Type B pancreatic cell (in vitro differentiated cells): ENCODE measurements at regions not wholly inside any gene's neighbourhood (a gene's known extent, or its start where the extent isn't known, plus 50 kb on each side); places are given as distances from the start of the nearest gene placed in this dataset.

Experiments
- DNase-seq: peaks from one replicate; pipeline ENCODE4 v3.0.0; 2021; ENCODE audit warnings: mixed read lengths; ENCODE audit not compliant: unreplicated experiment; ENCODE audit errors: extremely low spot score
- H3K27ac Mint-ChIP-seq: 2 replicates; pipeline ENCODE4 v1.8.0; 2021; ENCODE audit warnings: mild to moderate bottlenecking, mixed read lengths
- H3K27me3 Mint-ChIP-seq: 2 replicates; pipeline ENCODE4 v1.8.0; 2021; ENCODE audit warnings: mixed read lengths
- H3K36me3 Mint-ChIP-seq: 2 replicates; pipeline ENCODE4 v1.8.0; 2021; ENCODE audit warnings: mixed read lengths
- H3K4me1 Mint-ChIP-seq: one replicate; pipeline ENCODE4 v1.8.0; 2021; ENCODE audit warnings: mixed read lengths; ENCODE audit not compliant: unreplicated experiment
- H3K4me3 Mint-ChIP-seq: 2 replicates; pipeline ENCODE4 v1.8.0; 2021; ENCODE audit warnings: mild to moderate bottlenecking, mixed read lengths
- H3K9me3 Mint-ChIP-seq: 2 replicates; pipeline ENCODE4 v1.8.0; 2021; ENCODE audit warnings: mixed read lengths
- CTCF ChIP-seq: fragments of 200-600 bp; sonication (generic); conservative IDR thresholded peaks from 2 replicates; pipeline ENCODE4 v1.5.0; 2021; ENCODE audit warnings: antibody characterized with exemption, mild to moderate bottlenecking

GRCh38 chr1:5485968-5486696 is 506.1 kb downstream of the NPHP4 start:
- H3K4me1 Mint-ChIP-seq: peaks cover 5% of the 10 kb centered on the region
- H3K9me3 Mint-ChIP-seq: peaks cover 6% of the 10 kb centered on the region
- H3K27ac Mint-ChIP-seq: no peak overlapping the region
- H3K36me3 Mint-ChIP-seq: no peaks in the 10 kb centered on the region
- H3K4me3 Mint-ChIP-seq: no peak overlapping the region
- DNase-seq: no peak
- H3K27me3 Mint-ChIP-seq: peaks cover 37% of the 10 kb centered on the region
- TF ChIP-seq CTCF: no peak

GRCh38 chr1:5485436-5485835 is 506.8 kb downstream of the NPHP4 start:
- H3K4me3 Mint-ChIP-seq: no peak overlapping the region
- no peak for TF ChIP-seq CTCF
- no peak overlapping the region for H3K27ac Mint-ChIP-seq
- no peak for DNase-seq
- H3K4me1 Mint-ChIP-seq: peaks cover 5% of the 10 kb centered on the region
- peaks cover 6% of the 10 kb centered on the region for H3K9me3 Mint-ChIP-seq
- peaks cover 42% of the 10 kb centered on the region for H3K27me3 Mint-ChIP-seq
- no peaks in the 10 kb centered on the region for H3K36me3 Mint-ChIP-seq

- no peak for TF ChIP-seq CTCF
- Mint-ChIP-seq H3K4me3 (no peak overlapping the region), H3K27me3 (peaks cover 47% of the 10 kb centered on the region), H3K9me3 (peaks cover 6% of the 10 kb centered on the region), H3K27ac (no peak overlapping the region), H3K4me1 (peaks cover 5% of the 10 kb centered on the region), H3K36me3 (no peaks in the 10 kb centered on the region)
- DNase-seq: no peak
These were observed 507.6 kb downstream of the NPHP4 start for GRCh38 chr1:5484451-5485165.

- Mint-ChIP-seq H3K9me3 (peaks cover 6% of the 10 kb centered on the region), H3K4me1 (peaks cover 8% of the 10 kb centered on the region), H3K27me3 (peaks cover 65% of the 10 kb centered on the region), H3K27ac (peak overlapping the region; percentile 2), H3K36me3 (no peaks in the 10 kb centered on the region), H3K4me3 (no peak overlapping the region)
- no peak for DNase-seq
- peak; percentile 68 for TF ChIP-seq CTCF
These were observed 510.3 kb downstream of the NPHP4 start for GRCh38 chr1:5481889-5482288.

- Mint-ChIP-seq H3K27ac (no peak overlapping the region), H3K27me3 (peaks cover 74% of the 10 kb centered on the region), H3K4me1 (peaks cover 8% of the 10 kb centered on the region), H3K9me3 (peaks cover 6% of the 10 kb centered on the region), H3K36me3 (no peaks in the 10 kb centered on the region), H3K4me3 (no peak overlapping the region)
- no peak for DNase-seq
- no peak for TF ChIP-seq CTCF
These were observed 511.3 kb downstream of the NPHP4 start for GRCh38 chr1:5480906-5481305.
